Activated CD4-positive, CD25-positive, alpha-beta regulatory T cell treated with anti-CD3 and anti-CD28 coated beads, Interleukin-2, amount 50 U/mL, for 24 hours (primary cell): ENCODE measurements at regions not wholly inside any gene's neighbourhood (a gene's known extent, or its start where the extent isn't known, plus 50 kb on each side); places are given as distances from the start of the nearest gene placed in this dataset.

Source experiments
- ATAC-seq, 2 donors: fragments of 150-1000 bp; cut with Tn5 transposase; one replicate each; pipeline ENCODE4 v1.10.0; 2021; ENCODE audit warnings: mild to moderate bottlenecking in 1 of 2, moderate library complexity in 1 of 2

DNA sequence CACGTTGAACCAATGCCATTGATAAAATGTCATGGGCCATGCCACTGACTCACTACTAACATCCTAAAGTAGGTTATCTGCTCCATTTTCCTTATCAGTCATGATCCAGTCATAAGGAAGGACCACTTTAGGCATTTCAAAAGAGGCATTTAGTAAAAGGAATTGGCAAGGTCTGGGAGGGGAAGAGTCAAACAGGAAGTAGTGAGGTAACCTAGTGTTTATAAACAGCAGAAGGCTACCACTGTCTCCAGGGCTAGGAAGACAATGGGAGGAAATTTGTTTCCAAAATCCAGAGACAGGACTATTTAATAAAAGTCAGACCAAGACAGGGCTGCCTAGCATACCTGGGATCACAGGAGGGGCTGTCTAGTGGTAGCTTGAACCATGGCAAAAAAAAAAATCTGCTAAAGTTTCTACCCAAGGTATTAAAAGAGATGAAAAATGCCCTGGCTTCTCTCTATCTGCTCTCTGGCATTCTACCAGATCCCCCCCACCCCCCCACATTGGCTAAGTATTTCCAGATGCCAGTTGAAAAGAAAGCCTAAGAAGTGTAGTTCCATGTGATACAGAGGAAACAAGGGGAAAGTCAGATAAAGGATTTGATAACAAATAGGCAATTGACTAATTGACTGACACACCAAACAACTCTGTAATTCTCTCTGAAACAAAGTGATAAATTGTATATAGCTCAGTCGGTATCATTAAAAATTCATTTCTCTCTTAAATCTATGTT, 50.4 kb upstream of the C11orf87 start:
- no peak for ATAC-seq
